GM18861 (cell line): ENCODE measurements at regions not wholly inside any gene's neighbourhood (a gene's known extent, or its start where the extent isn't known, plus 50 kb on each side); places are given as distances from the start of the nearest gene placed in this dataset.

Source experiments
- ATAC-seq: cut with Tn5 transposase; IDR thresholded peaks from one replicate; pipeline ENCODE4 v1.9.1; 2021; ENCODE audit not compliant: unreplicated experiment

- ATAC-seq, result no peak
Measured at GRCh38 chr3:62975566-62975965, 100.3 kb upstream of the CADPS start.

GRCh38 chr3:62981962-62982361 lies 106.7 kb upstream of the CADPS start:
- ATAC-seq, result no peak

GRCh38 chr3:62982795-62983455 lies 107.7 kb upstream of the CADPS start:
- ATAC-seq, result no peak

GRCh38 chr3:62986061-62986460 lies 110.8 kb upstream of the CADPS start:
- no peak for ATAC-seq

- ATAC-seq, result no peak
Measured at GRCh38 chr3:62987721-62988120, 112.5 kb upstream of the CADPS start.

GRCh38 chr3:62990704-62991413 lies 115.6 kb upstream of the CADPS start:
- no peak for ATAC-seq

GRCh38 chr3:62992520-62992919 lies 117.3 kb upstream of the CADPS start:
- no peak for ATAC-seq

- ATAC-seq, result no peak
Measured at GRCh38 chr3:62995119-62995518, 119.9 kb upstream of the CADPS start.

GRCh38 chr3:62995530-62995929 lies 120.3 kb upstream of the CADPS start:
- ATAC-seq, result no peak

GRCh38 chr3:62997369-62997768 lies 122.2 kb upstream of the CADPS start:
- no peak for ATAC-seq

- ATAC-seq, result no peak
Measured at GRCh38 chr3:62999158-62999557, 123.9 kb upstream of the CADPS start.

GRCh38 chr3:62999791-63000190 lies 124.6 kb upstream of the CADPS start:
- ATAC-seq, result no peak

GRCh38 chr3:63004448-63004847 lies 129.2 kb upstream of the CADPS start:
- no peak for ATAC-seq

GRCh38 chr3:63015614-63016309 lies 140.5 kb upstream of the CADPS start:
- no peak for ATAC-seq

- no peak for ATAC-seq
Measured at GRCh38 chr3:63022114-63022513, 146.9 kb upstream of the CADPS start.

GRCh38 chr3:63026722-63027121 lies 151.5 kb upstream of the CADPS start:
- no peak for ATAC-seq

GRCh38 chr3:63029326-63029725 lies 154.1 kb upstream of the CADPS start:
- ATAC-seq, result no peak

- no peak for ATAC-seq
Measured at GRCh38 chr3:63029921-63030320, 154.7 kb upstream of the CADPS start.

GRCh38 chr3:63030666-63031065 lies 155.4 kb upstream of the CADPS start:
- ATAC-seq, result no peak

GRCh38 chr3:63032881-63033280 lies 157.7 kb upstream of the CADPS start:
- ATAC-seq, result no peak

GRCh38 chr3:63034101-63034500 lies 158.9 kb upstream of the CADPS start:
- ATAC-seq, result no peak

- ATAC-seq, result no peak
Measured at GRCh38 chr3:63037116-63037515, 161.9 kb upstream of the CADPS start.
